ENCODE measurements at regions not wholly inside any gene's neighbourhood (a gene's known extent, or its start where the extent isn't known, plus 50 kb on each side); places are given as distances from the start of the nearest gene placed in this dataset.

GRCh38 chr14:49451938-49452337 is 134.2 kb downstream of the RPS29 start:
- DNase-seq (ENCODE audit: low spot score), result no peak
- no peaks in the 10 kb centered on the region for H3K36me3 Mint-ChIP-seq
- no peak overlapping the region for H3K4me3 Mint-ChIP-seq
- peaks cover 22 to 29% of the 10 kb centered on the region in 2 donors for H3K27me3 Mint-ChIP-seq
- H3K4me1 Mint-ChIP-seq (ENCODE audit: low read depth in 2 of 2), result no peaks in the 10 kb centered on the region
- H3K27ac Mint-ChIP-seq, result no peak overlapping the region
- H3K9me3 Mint-ChIP-seq, result no peaks in the 10 kb centered on the region
- ATAC-seq, result no peak

DNA sequence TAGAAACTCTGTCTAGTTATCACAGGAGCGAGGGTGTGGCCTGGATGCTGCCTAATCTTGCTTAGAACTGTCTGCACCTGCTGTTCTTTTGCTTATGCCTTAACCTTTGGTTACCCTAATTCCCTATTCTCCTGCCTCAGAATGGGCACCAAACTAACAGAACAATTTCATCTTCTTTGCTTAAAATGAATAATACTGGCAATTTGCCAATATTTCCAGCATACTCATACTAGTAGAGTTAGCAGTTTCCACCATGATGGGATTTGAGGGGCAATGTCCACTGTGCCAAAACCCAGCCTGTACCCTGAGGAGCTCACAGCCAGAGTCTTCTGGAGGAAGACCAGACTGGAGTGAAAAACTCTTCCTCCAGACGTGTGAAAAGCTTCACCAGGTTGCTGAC is 136.4 kb downstream of the RPS29 start:
- DNase-seq (ENCODE audit: low spot score) (no peak), ATAC-seq (no peak)

DNA sequence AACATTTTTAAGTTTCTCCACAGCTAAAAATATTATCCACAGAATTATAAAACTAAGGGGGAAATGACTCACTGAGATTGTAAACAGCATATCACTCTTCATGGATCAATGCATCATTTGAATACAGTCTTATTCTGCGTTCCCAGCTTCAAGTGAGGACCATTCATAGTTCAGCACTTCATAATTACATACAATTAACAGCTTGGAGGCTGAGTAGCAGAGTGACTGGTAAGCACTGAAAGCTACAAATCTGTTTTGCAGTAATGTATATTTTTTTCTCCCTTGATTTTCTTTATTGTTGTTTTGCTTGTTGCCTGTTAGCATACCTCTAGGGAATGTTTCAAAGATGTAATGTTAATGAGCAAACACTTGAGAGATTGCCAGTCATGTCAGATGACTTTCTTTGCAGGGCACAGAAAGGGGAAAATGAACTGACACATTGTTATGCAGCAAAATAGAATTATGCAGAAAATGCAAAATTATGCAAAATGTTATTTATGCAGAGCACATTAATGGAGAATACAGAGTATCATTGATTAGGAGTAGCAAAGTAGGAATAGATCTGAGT is 138.6 kb downstream of the RPS29 start:
- ATAC-seq, result no peak
- Mint-ChIP-seq H3K27me3 (peaks cover 22 to 29% of the 10 kb centered on the region in 2 donors), H3K4me3 (no peak overlapping the region), H3K36me3 (no peaks in the 10 kb centered on the region), H3K4me1 (ENCODE audit: low read depth in 2 of 2) (no peaks in the 10 kb centered on the region), H3K9me3 (no peaks in the 10 kb centered on the region), H3K27ac (no peak overlapping the region)
- no peak for DNase-seq (ENCODE audit: low spot score)

More for the DNA sequence above, 136.4 kb downstream of the RPS29 start:
- Mint-ChIP-seq H3K36me3 (no peaks in the 10 kb centered on the region), H3K27me3 (peaks cover 25 to 39% of the 10 kb centered on the region in 2 donors), H3K27ac (no peak overlapping the region), H3K9me3 (no peaks in the 10 kb centered on the region), H3K4me3 (no peak overlapping the region), H3K4me1 (ENCODE audit: low read depth in 2 of 2) (no peaks in the 10 kb centered on the region)

- ATAC-seq, result no peak
Measured at GRCh38 chr14:49446801-49447200, 139.4 kb downstream of the RPS29 start.

DNA sequence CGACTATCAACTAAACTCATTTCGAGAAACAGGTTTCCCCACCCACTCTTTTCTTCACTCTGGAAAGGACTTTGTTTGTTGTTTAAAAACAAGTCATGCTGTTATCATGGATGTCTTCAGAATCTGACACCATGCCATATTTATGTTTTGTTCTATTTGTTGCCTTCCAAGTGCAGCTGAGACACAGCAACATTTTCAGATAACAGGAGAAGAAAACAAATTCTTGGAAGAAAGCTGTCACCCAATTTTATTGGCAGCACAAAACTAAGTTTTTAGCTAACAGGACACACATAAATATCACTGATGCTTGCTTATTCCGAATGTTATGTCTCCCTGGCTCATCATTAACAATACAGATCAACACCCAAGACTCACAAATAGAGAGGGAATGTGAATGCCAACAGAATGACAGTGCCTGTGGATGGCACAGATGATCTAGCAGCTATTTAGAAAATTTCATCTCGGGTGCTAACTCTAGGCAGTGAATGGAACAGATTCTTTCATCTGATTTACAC is 147.9 kb downstream of the RPS29 start:
- DNase-seq (ENCODE audit: low spot score) (no peak), ATAC-seq (no peak)
- Mint-ChIP-seq H3K27me3 (peaks cover 15 to 22% of the 10 kb centered on the region in 2 donors), H3K4me1 (ENCODE audit: low read depth in 2 of 2) (no peaks in the 10 kb centered on the region), H3K27ac (no peak overlapping the region), H3K36me3 (peaks cover 5% of the 10 kb centered on the region), H3K9me3 (peaks cover 7% of the 10 kb centered on the region), H3K4me3 (no peak overlapping the region)

More at GRCh38 chr14:49446801-49447200, 139.4 kb downstream of the RPS29 start:
- Mint-ChIP-seq H3K27me3 (peaks cover 21 to 30% of the 10 kb centered on the region in 2 donors), H3K36me3 (no peaks in the 10 kb centered on the region), H3K9me3 (no peaks in the 10 kb centered on the region), H3K27ac (no peak overlapping the region), H3K4me1 (ENCODE audit: low read depth in 2 of 2) (no peaks in the 10 kb centered on the region), H3K4me3 (no peak overlapping the region)
- DNase-seq (ENCODE audit: low spot score), result no peak

DNA sequence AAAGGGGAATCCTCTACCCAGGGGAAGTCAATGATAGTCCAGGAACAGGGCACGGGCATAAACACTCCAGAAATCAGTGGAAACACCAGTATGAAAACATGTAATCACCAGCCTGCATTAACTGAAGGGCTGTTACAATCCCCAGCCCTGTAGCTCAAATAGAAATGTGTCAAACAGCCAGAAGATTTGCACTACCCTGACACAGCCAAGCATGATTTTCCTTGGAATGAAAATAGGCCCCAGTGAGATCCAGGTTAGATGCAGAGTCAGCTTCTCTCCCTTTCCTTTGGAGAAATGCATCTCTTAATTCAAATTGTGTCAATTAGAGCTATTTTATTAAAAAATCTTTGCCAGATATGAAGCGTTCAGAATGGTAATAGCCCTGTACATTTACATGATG is 158.1 kb downstream of the RPS29 start:
- DNase-seq (ENCODE audit: low spot score), result no peak
- Mint-ChIP-seq H3K9me3 (peaks cover 22% of the 10 kb centered on the region), H3K27ac (no peak overlapping the region), H3K4me1 (ENCODE audit: low read depth in 2 of 2) (no peaks in the 10 kb centered on the region), H3K27me3 (peaks cover 28 to 30% of the 10 kb centered on the region in 2 donors), H3K4me3 (no peak overlapping the region), H3K36me3 (peaks cover 25% of the 10 kb centered on the region)
- no peak for ATAC-seq

DNA sequence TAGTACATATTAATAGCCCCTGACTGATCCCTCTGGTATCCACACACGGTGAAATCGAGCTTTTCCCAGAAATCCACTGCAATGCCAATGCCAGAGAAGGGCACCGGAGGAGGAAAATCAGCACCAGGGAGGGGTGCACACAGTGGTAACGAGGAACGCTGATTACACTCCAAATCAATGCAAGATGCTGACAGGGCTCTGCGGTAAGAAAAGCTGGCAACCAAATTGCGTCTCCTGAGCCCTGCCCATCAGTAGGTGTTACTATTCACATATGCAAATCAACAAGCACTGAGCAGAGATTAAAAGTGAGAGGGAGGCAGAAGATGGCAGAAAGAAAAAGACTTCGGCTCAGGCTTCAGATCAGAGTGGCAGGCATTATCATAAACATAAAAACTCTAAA is 159.1 kb downstream of the RPS29 start:
- H3K27ac Mint-ChIP-seq, result no peak overlapping the region
- ATAC-seq (no peak), DNase-seq (ENCODE audit: low spot score) (no peak)
- H3K27me3 Mint-ChIP-seq, result peaks cover 21 to 30% of the 10 kb centered on the region in 2 donors
- no peaks in the 10 kb centered on the region for H3K4me1 Mint-ChIP-seq (ENCODE audit: low read depth in 2 of 2)
- H3K9me3 Mint-ChIP-seq, result peaks cover 13% of the 10 kb centered on the region
- no peak overlapping the region for H3K4me3 Mint-ChIP-seq
- peaks cover 15% of the 10 kb centered on the region for H3K36me3 Mint-ChIP-seq

- peaks cover 20 to 30% of the 10 kb centered on the region in 2 donors for H3K27me3 Mint-ChIP-seq
- peaks cover 4% of the 10 kb centered on the region for H3K36me3 Mint-ChIP-seq
- H3K9me3 Mint-ChIP-seq, result peaks cover 4% of the 10 kb centered on the region
- no peak for DNase-seq (ENCODE audit: low spot score)
- no peaks in the 10 kb centered on the region for H3K4me1 Mint-ChIP-seq (ENCODE audit: low read depth in 2 of 2)
- ATAC-seq, result no peak
- no peak overlapping the region for H3K4me3 Mint-ChIP-seq
- H3K27ac Mint-ChIP-seq, result no peak overlapping the region
Measured at GRCh38 chr14:49425921-49426320, 160.3 kb downstream of the RPS29 start.

GRCh38 chr14:49424436-49425331 is 161.5 kb downstream of the RPS29 start:
- ATAC-seq, result no peak
- no peak overlapping the region for H3K27ac Mint-ChIP-seq

GRCh38 chr14:49420201-49420600 is 166.0 kb downstream of the RPS29 start:
- Mint-ChIP-seq H3K36me3 (no peaks in the 10 kb centered on the region), H3K4me1 (ENCODE audit: low read depth in 2 of 2) (no peaks in the 10 kb centered on the region), H3K9me3 (no peaks in the 10 kb centered on the region), H3K27ac (no peak overlapping the region), H3K4me3 (peak overlapping the region; percentile 58), H3K27me3 (peaks cover 35 to 45% of the 10 kb centered on the region in 2 donors)
- ATAC-seq, result peak in 1 of 2 donors; percentile 51
- no peak for DNase-seq (ENCODE audit: low spot score)

More at GRCh38 chr14:49424436-49425331, 161.5 kb downstream of the RPS29 start:
- DNase-seq (ENCODE audit: low spot score), result no peak
- Mint-ChIP-seq H3K4me3 (no peak overlapping the region), H3K36me3 (no peaks in the 10 kb centered on the region), H3K27me3 (peaks cover 27 to 29% of the 10 kb centered on the region in 2 donors), H3K9me3 (no peaks in the 10 kb centered on the region), H3K4me1 (ENCODE audit: low read depth in 2 of 2) (no peaks in the 10 kb centered on the region)

DNA sequence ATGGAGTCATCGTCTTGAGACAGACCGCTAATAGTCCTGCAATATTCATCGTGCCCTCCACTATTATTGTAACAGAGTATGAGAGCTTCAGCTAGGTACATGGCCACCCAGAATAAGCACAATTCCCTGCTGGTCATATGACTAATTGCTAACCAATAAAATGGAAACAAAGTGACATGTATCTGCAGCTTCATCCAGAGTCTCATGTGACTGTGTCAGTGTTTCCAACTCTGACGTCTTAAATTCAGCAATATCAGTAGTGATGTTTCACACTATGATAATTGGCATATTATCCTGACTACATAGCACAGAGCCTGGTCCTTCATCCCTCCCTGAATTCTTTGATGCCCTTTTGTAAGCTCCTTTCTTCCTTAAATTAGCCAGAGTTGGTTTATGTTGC is 167.4 kb downstream of the RPS29 start:
- DNase-seq (ENCODE audit: low spot score) (no peak), ATAC-seq (no peak)
- Mint-ChIP-seq H3K27me3 (peaks cover 25 to 36% of the 10 kb centered on the region in 2 donors), H3K36me3 (no peaks in the 10 kb centered on the region), H3K4me1 (ENCODE audit: low read depth in 2 of 2) (no peaks in the 10 kb centered on the region), H3K9me3 (no peaks in the 10 kb centered on the region), H3K4me3 (no peak overlapping the region), H3K27ac (no peak overlapping the region)

- no peaks in the 10 kb centered on the region for H3K9me3 Mint-ChIP-seq
- DNase-seq (ENCODE audit: low spot score), result no peak
- no peaks in the 10 kb centered on the region for H3K4me1 Mint-ChIP-seq (ENCODE audit: low read depth in 2 of 2)
- H3K27me3 Mint-ChIP-seq, result peaks cover 25 to 40% of the 10 kb centered on the region in 2 donors
- H3K36me3 Mint-ChIP-seq, result no peaks in the 10 kb centered on the region
- no peak overlapping the region for H3K27ac Mint-ChIP-seq
- H3K4me3 Mint-ChIP-seq, result no peak overlapping the region
- ATAC-seq, result no peak
Measured at GRCh38 chr14:49417790-49418189, 168.4 kb downstream of the RPS29 start.

DNA sequence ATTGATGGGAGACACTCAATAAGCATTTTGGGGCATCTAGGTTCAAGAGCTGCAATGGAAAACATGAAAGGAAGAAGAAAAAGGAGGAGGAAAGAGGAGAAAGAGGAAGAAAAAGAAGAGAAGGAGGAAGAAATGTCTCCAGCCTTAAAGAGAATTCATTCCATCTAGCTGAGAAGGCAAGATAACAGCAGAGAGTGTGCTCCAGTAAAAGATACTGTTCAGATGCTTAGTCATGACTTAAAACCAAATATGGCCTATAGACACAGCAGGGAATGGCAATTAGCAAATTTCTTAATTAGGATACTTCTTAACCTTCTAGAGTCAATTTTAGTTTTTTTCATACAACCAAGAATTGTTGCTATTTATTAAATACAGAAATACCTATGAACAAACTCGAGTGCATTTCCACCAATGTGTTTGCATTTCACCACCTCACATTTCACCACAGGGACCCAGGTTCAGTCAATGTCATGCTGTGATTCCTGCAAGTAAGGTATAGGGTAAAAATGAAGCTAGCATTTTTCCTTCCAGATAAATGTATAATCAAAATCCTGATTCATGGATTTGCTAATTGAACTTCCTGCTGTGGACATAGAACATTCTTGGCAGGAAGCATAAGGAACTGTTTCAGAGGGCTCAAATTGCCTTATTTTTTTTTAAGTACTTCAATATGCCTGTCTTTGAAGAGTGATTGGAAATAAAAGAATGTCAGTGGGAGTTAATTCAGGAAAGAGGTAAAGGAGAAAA is 177.8 kb downstream of the RPS29 start:
- H3K4me3 Mint-ChIP-seq, result no peak overlapping the region
- no peaks in the 10 kb centered on the region for H3K4me1 Mint-ChIP-seq (ENCODE audit: low read depth in 2 of 2)
- H3K27ac Mint-ChIP-seq, result no peak overlapping the region
- ATAC-seq (no peak), DNase-seq (ENCODE audit: low spot score) (no peak)
- peaks cover 14 to 30% of the 10 kb centered on the region in 2 donors for H3K27me3 Mint-ChIP-seq
- no peaks in the 10 kb centered on the region for H3K9me3 Mint-ChIP-seq
- no peaks in the 10 kb centered on the region for H3K36me3 Mint-ChIP-seq
